Naive B cell (primary cell): ENCODE measurements at regions not wholly inside any gene's neighbourhood (a gene's known extent, or its start where the extent isn't known, plus 50 kb on each side); places are given as distances from the start of the nearest gene placed in this dataset.

ENCODE experiments used
- ATAC-seq, 2 donors: fragments of 150-1000 bp; cut with Tn5 transposase; 2 replicates each; pipeline ENCODE4 v1.10.0; 2021; ENCODE audit warnings: low read depth in 2 of 2, mild to moderate bottlenecking in 2 of 2, moderate library complexity in 2 of 2
- DNase-seq: peaks from one replicate; pipeline ENCODE4 v3.0.0; 2022
- H3K27ac Mint-ChIP-seq, 6 donors: one replicate each; pipeline ENCODE4 v1.8.0; 2020 to 2022; ENCODE audit warnings: mild to moderate bottlenecking in 6 of 6, mixed read lengths in 6 of 6, moderate library complexity in 5 of 6, inconsistent platforms in 2 of 6
- H3K27me3 Mint-ChIP-seq, 3 donors: one replicate each; pipeline ENCODE4 v1.8.0; 2021 to 2022; ENCODE audit warnings: mixed read lengths in 3 of 3, mild to moderate bottlenecking in 1 of 3
- H3K36me3 Mint-ChIP-seq, 2 donors: one replicate each; pipeline ENCODE4 v1.8.0; 2020 to 2022; ENCODE audit warnings: mixed read lengths in 2 of 2, inconsistent platforms in 1 of 2, mild to moderate bottlenecking in 1 of 2
- H3K4me1 Mint-ChIP-seq, 3 donors: one replicate each; pipeline ENCODE4 v1.8.0; 2020 to 2022; ENCODE audit warnings: mixed read lengths in 3 of 3, inconsistent platforms in 1 of 3, mild to moderate bottlenecking in 1 of 3, moderate library complexity in 1 of 3
- H3K4me3 Mint-ChIP-seq, 8 donors: one replicate each; pipeline ENCODE4 v1.8.0; 2020 to 2022; ENCODE audit warnings: mild to moderate bottlenecking in 8 of 8, mixed read lengths in 8 of 8, moderate library complexity in 8 of 8, inconsistent platforms in 2 of 8
- H3K9me3 Mint-ChIP-seq, 7 donors: one replicate each; pipeline ENCODE4 v1.8.0; 2020 to 2022; ENCODE audit warnings: mixed read lengths in 7 of 7, mild to moderate bottlenecking in 5 of 7, inconsistent platforms in 2 of 7, moderate library complexity in 1 of 7

GRCh38 chr2:152942940-152943440 is 224.6 kb downstream of the ARL6IP6 start:
- peaks cover 6 to 8% of the 10 kb centered on the region in 2 donors for H3K36me3 Mint-ChIP-seq
- ATAC-seq (no peak), DNase-seq (no peak)
- H3K4me1 Mint-ChIP-seq: no peaks in the 10 kb centered on the region
- no peak overlapping the region for H3K27ac Mint-ChIP-seq
- peaks cover 5 to 28% (median 9%) of the 10 kb centered on the region in 7 donors for H3K9me3 Mint-ChIP-seq
- H3K4me3 Mint-ChIP-seq: no peak overlapping the region
- H3K27me3 Mint-ChIP-seq: peaks cover 0 to 5% (median 0%) of the 10 kb centered on the region in 3 donors

- H3K9me3 Mint-ChIP-seq: no peaks in the 10 kb centered on the region
- H3K27me3 Mint-ChIP-seq: no peaks in the 10 kb centered on the region
- no peak for DNase-seq
- no peaks in the 10 kb centered on the region for H3K36me3 Mint-ChIP-seq
- H3K4me3 Mint-ChIP-seq: no peak overlapping the region
- no peak for ATAC-seq
- no peak overlapping the region for H3K27ac Mint-ChIP-seq
- no peaks in the 10 kb centered on the region for H3K4me1 Mint-ChIP-seq
Measured at GRCh38 chr2:152930501-152930900, 212.1 kb downstream of the ARL6IP6 start.

- no peak for ATAC-seq
- Mint-ChIP-seq H3K36me3 (no peaks in the 10 kb centered on the region), H3K27me3 (no peaks in the 10 kb centered on the region)
Measured at GRCh38 chr2:152929628-152930027, 211.2 kb downstream of the ARL6IP6 start.

GRCh38 chr2:152925547-152926448 is 207.4 kb downstream of the ARL6IP6 start:
- peaks cover 0 to 4% (median 0%) of the 10 kb centered on the region in 7 donors for H3K9me3 Mint-ChIP-seq
- no peaks in the 10 kb centered on the region for H3K36me3 Mint-ChIP-seq

More at GRCh38 chr2:152929628-152930027, 211.2 kb downstream of the ARL6IP6 start:
- no peaks in the 10 kb centered on the region for H3K9me3 Mint-ChIP-seq
- no peak overlapping the region for H3K27ac Mint-ChIP-seq
- no peak for DNase-seq
- H3K4me1 Mint-ChIP-seq: no peaks in the 10 kb centered on the region
- H3K4me3 Mint-ChIP-seq: no peak overlapping the region

GRCh38 chr2:152924722-152925121 is 206.3 kb downstream of the ARL6IP6 start:
- Mint-ChIP-seq H3K36me3 (no peaks in the 10 kb centered on the region), H3K27ac (no peak overlapping the region), H3K4me1 (no peaks in the 10 kb centered on the region), H3K27me3 (no peaks in the 10 kb centered on the region), H3K9me3 (peaks cover 0 to 4% (median 0%) of the 10 kb centered on the region in 7 donors), H3K4me3 (no peak overlapping the region)
- ATAC-seq: no peak
- no peak for DNase-seq

More at GRCh38 chr2:152925547-152926448, 207.4 kb downstream of the ARL6IP6 start:
- peak overlapping the region in 1 of 6 donors; percentile 35 for H3K27ac Mint-ChIP-seq
- DNase-seq (no peak), ATAC-seq (no peak)
- H3K4me3 Mint-ChIP-seq: no peak overlapping the region
- H3K4me1 Mint-ChIP-seq: no peaks in the 10 kb centered on the region
- H3K27me3 Mint-ChIP-seq: no peaks in the 10 kb centered on the region

GRCh38 chr2:152924219-152924618 is 205.8 kb downstream of the ARL6IP6 start:
- Mint-ChIP-seq H3K4me3 (no peak overlapping the region), H3K27me3 (no peaks in the 10 kb centered on the region), H3K4me1 (no peaks in the 10 kb centered on the region), H3K27ac (no peak overlapping the region), H3K36me3 (no peaks in the 10 kb centered on the region), H3K9me3 (peaks cover 0 to 4% (median 0%) of the 10 kb centered on the region in 7 donors)
- DNase-seq: no peak
- no peak for ATAC-seq

GRCh38 chr2:152920846-152921245 is 202.4 kb downstream of the ARL6IP6 start:
- DNase-seq (no peak), ATAC-seq (no peak)
- no peak overlapping the region for H3K27ac Mint-ChIP-seq
- H3K4me3 Mint-ChIP-seq: no peak overlapping the region
- no peaks in the 10 kb centered on the region for H3K36me3 Mint-ChIP-seq
- peaks cover 0 to 9% (median 5%) of the 10 kb centered on the region in 7 donors for H3K9me3 Mint-ChIP-seq
- no peaks in the 10 kb centered on the region for H3K4me1 Mint-ChIP-seq
- peaks cover 0 to 4% (median 0%) of the 10 kb centered on the region in 3 donors for H3K27me3 Mint-ChIP-seq

GRCh38 chr2:152910970-152911369 is 192.6 kb downstream of the ARL6IP6 start:
- DNase-seq: no peak
- Mint-ChIP-seq H3K9me3 (peaks cover 0 to 4% (median 0%) of the 10 kb centered on the region in 7 donors), H3K36me3 (no peaks in the 10 kb centered on the region), H3K27ac (no peak overlapping the region), H3K27me3 (no peaks in the 10 kb centered on the region), H3K4me1 (no peaks in the 10 kb centered on the region), H3K4me3 (no peak overlapping the region)
- no peak for ATAC-seq

- no peaks in the 10 kb centered on the region for H3K4me1 Mint-ChIP-seq
- H3K4me3 Mint-ChIP-seq: no peak overlapping the region
- ATAC-seq: no peak
- H3K27ac Mint-ChIP-seq: no peak overlapping the region
- H3K9me3 Mint-ChIP-seq: peaks cover 0 to 3% (median 0%) of the 10 kb centered on the region in 7 donors
- no peaks in the 10 kb centered on the region for H3K36me3 Mint-ChIP-seq
- H3K27me3 Mint-ChIP-seq: no peaks in the 10 kb centered on the region
- no peak for DNase-seq
Measured at GRCh38 chr2:152907046-152907445, 188.6 kb downstream of the ARL6IP6 start.

GRCh38 chr2:152894051-152894450 is 175.6 kb downstream of the ARL6IP6 start:
- no peak overlapping the region for H3K4me3 Mint-ChIP-seq

GRCh38 chr2:152890736-152891135 is 172.3 kb downstream of the ARL6IP6 start:
- ATAC-seq: no peak
- H3K27ac Mint-ChIP-seq: no peak overlapping the region
- no peaks in the 10 kb centered on the region for H3K4me1 Mint-ChIP-seq
- H3K9me3 Mint-ChIP-seq: peaks cover 0 to 4% (median 0%) of the 10 kb centered on the region in 7 donors
- no peaks in the 10 kb centered on the region for H3K36me3 Mint-ChIP-seq
- no peak for DNase-seq
- peaks cover 0 to 14% (median 0%) of the 10 kb centered on the region in 3 donors for H3K27me3 Mint-ChIP-seq
- H3K4me3 Mint-ChIP-seq: no peak overlapping the region

More at GRCh38 chr2:152894051-152894450, 175.6 kb downstream of the ARL6IP6 start:
- Mint-ChIP-seq H3K36me3 (no peaks in the 10 kb centered on the region), H3K4me1 (no peaks in the 10 kb centered on the region), H3K9me3 (peaks cover 0 to 12% (median 2%) of the 10 kb centered on the region in 7 donors), H3K27me3 (peaks cover 0 to 3% (median 0%) of the 10 kb centered on the region in 3 donors), H3K27ac (no peak overlapping the region)
- ATAC-seq (no peak), DNase-seq (no peak)

- no peak for ATAC-seq
- no peaks in the 10 kb centered on the region for H3K4me1 Mint-ChIP-seq
- H3K27ac Mint-ChIP-seq: no peak overlapping the region
- DNase-seq: no peak
- no peak overlapping the region for H3K4me3 Mint-ChIP-seq
- peaks cover 0 to 11% (median 0%) of the 10 kb centered on the region in 3 donors for H3K27me3 Mint-ChIP-seq
- no peaks in the 10 kb centered on the region for H3K36me3 Mint-ChIP-seq
- H3K9me3 Mint-ChIP-seq: peaks cover 0 to 11% (median 2%) of the 10 kb centered on the region in 7 donors
Measured at GRCh38 chr2:152883951-152884487, 165.6 kb downstream of the ARL6IP6 start.

- Mint-ChIP-seq H3K9me3 (peaks cover 0 to 11% (median 7%) of the 10 kb centered on the region in 7 donors), H3K27ac (no peak overlapping the region), H3K4me1 (no peaks in the 10 kb centered on the region), H3K36me3 (no peaks in the 10 kb centered on the region), H3K4me3 (no peak overlapping the region), H3K27me3 (peaks cover 0 to 5% (median 0%) of the 10 kb centered on the region in 3 donors)
- DNase-seq (no peak), ATAC-seq (no peak)
Measured at GRCh38 chr2:152881527-152881926, 163.1 kb downstream of the ARL6IP6 start.

- Mint-ChIP-seq H3K36me3 (no peaks in the 10 kb centered on the region), H3K27ac (no peak overlapping the region)
Measured at GRCh38 chr2:152879275-152879674, 160.9 kb downstream of the ARL6IP6 start.

More at GRCh38 chr2:152879275-152879674, 160.9 kb downstream of the ARL6IP6 start:
- Mint-ChIP-seq H3K4me3 (no peak overlapping the region), H3K27me3 (peaks cover 0 to 5% (median 0%) of the 10 kb centered on the region in 3 donors), H3K4me1 (no peaks in the 10 kb centered on the region), H3K9me3 (peaks cover 0 to 11% (median 7%) of the 10 kb centered on the region in 7 donors)
- DNase-seq (no peak), ATAC-seq (no peak)
